ENCODE measurements at regions not wholly inside any gene's neighbourhood (a gene's known extent, or its start where the extent isn't known, plus 50 kb on each side); places are given as distances from the start of the nearest gene placed in this dataset.

DNA sequence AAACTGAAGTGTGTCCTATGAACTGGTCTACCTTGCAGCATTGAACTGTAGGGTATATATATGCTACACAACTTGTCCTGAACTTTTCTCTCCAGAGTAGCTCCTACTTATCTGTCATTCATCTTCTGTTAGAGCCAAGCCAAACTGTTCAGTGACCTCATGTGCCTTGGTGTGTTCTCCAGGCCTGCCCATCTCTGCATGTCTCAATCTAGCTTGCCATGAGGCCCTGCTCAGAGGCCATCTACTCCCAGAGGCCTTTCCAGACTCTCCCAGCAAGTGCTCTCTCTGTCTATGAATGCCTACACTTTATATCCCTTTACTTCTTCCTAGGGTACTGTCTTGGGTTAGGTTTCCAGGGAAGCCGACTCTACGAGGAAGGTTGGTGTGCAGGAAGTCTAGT, 99.8 kb upstream of the MTPN start:
- DNase-seq (ENCODE audit: low read depth) = no peak
- H3K4me3 ChIP-seq (ENCODE audit: low read length) = no peak overlapping the region
- TF ChIP-seq, protein P1, sequence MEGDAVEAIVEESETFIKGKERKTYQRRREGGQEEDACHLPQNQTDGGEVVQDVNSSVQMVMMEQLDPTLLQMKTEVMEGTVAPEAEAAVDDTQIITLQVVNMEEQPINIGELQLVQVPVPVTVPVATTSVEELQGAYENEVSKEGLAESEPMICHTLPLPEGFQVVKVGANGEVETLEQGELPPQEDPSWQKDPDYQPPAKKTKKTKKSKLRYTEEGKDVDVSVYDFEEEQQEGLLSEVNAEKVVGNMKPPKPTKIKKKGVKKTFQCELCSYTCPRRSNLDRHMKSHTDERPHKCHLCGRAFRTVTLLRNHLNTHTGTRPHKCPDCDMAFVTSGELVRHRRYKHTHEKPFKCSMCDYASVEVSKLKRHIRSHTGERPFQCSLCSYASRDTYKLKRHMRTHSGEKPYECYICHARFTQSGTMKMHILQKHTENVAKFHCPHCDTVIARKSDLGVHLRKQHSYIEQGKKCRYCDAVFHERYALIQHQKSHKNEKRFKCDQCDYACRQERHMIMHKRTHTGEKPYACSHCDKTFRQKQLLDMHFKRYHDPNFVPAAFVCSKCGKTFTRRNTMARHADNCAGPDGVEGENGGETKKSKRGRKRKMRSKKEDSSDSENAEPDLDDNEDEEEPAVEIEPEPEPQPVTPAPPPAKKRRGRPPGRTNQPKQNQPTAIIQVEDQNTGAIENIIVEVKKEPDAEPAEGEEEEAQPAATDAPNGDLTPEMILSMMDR (conservative IDR thresholded peaks at IDR 0.05; ENCODE audit: low read depth, low read length) = no peak

DNA sequence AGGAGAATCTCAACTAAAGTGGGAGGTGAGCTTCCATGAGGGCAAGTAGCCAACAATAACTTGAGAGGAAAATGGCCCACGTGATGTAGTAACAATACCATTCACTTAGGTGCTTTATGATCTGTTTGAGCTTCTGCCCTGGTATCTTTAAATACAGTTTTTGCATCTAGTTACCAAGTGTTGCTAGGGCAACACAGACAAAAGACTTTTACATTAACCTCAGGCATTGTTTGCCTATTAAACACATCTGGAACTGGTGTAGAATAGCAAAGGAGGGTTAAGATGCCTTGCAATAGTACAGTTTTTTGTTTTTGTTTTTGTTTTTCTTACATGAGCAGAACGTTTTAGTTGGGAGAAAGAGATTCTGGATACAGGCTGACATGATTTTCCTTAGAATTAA, 97.7 kb upstream of the MTPN start:
- TF ChIP-seq, protein P1 (conservative IDR thresholded peaks at IDR 0.05; ENCODE audit: low read depth, low read length) = no peak
- no peak for DNase-seq (ENCODE audit: low read depth)
- no peak overlapping the region for H3K4me3 ChIP-seq (ENCODE audit: low read length)

DNA sequence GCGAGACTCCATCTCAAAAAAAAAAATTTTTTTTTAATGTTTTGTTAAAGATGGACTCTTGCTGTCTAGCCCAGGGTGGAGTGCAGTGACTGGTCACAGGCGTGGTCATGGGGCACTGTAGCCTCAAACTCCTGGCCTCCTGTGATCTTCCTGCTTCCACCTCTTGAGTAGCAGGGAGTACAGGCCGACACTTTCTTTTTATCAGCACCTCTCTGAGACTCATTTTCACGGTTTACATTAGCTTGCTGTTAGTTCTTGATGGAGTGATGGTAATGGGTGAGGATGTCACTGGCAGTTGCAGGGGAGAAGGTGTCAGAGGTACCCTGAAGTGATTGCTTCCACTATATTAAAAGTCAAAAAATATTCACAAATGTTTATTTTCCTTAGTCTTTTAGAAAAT, 95.3 kb upstream of the MTPN start:
- no peak for DNase-seq (ENCODE audit: low read depth)
- H3K4me3 ChIP-seq (ENCODE audit: low read length) = no peak overlapping the region
- TF ChIP-seq, protein P1 (conservative IDR thresholded peaks at IDR 0.05; ENCODE audit: low read depth, low read length) = no peak

DNA sequence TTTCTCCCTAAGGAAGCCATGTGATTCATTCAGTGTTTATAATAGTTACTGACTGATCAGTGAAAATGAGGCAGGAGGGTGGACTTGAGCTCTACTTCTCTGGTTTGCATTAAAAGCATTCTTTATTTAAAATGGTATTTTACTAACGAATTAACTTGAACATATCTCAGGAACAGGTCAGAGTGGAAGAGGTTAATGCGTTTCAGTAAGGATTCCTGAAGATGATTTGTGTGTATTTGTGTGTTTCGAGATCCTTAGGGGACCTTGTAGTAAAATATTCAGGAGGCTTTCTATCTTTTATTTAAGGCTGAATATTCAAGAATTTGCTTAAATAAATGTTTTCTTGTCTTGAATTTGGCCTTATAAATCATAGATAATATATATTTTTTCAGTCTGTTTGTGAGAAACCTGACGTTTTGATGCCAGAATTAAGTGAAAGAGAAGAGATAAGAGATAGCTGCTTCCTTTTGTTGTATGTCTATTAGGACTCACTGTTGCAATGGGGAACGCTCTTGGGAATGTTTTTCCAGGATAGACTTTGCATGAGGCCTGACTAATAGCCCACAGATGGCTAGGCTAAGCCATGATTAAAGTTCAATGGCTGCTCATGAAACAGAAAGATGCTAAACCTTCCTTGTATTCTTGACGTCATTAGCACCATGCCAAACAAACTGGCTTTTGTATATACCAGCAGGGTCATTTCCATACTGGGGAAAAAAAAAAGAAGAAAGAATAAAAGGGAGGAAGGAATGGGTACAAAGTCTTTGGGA, 93.8 kb upstream of the MTPN start:
- DNase-seq (ENCODE audit: low read depth) = no peak
- TF ChIP-seq, protein P1 (conservative IDR thresholded peaks at IDR 0.05; ENCODE audit: low read depth, low read length) = no peak
- H3K4me3 ChIP-seq (ENCODE audit: low read length) = no peak overlapping the region

DNA sequence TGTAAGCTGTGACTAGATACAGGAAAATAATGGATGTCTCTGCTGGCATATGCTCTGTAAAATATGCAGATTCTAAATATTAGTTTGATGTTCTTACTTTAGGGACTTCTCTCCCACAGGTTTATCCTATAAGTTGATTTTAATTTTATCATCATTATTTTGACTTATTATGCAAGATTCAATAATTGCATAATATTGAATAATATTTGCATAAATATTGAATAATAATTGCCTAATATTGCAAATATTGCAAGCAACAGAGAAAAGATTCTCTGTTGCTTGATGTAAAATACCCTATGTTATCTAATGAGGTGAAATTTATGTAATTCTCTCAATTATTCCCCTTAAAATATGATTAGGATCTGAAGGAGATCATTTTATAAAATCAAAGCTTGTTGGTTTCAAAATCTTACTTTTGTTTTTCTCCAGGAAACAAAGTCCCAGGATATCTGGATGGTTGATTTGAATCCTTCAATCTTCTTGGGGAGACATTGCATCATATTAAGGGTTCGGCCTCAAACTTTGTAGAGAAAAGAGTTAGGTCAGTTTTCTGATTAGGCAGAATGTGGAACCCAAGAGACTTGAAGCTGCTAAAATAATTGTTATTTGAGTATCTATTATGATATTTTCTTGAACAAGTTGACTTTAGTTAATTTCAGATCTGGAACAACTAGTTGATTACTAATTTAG, 92.8 kb upstream of the MTPN start:
- DNase-seq (ENCODE audit: low read depth) = no peak
- H3K4me3 ChIP-seq (ENCODE audit: low read length) = no peak overlapping the region
- TF ChIP-seq, protein P1 (conservative IDR thresholded peaks at IDR 0.05; ENCODE audit: low read depth, low read length) = no peak

DNA sequence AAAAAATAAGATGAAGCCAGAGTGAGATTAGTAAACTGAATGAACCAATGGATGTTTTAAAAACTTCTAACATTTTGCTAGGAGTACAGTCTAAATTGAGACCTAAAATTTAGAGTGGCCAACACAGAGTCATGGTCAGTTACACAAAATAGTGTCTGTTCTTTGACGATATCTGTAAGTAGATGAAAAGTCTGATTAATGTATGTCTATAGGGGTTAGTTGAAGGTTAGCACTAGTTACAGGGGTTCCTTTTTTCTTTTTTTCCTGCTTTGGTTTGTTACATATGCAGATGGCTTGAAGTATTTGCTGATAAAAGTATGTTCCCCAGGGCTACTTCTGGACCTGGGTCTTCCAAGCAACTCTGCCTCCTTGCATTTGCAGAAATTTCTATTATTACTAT, 90.1 kb upstream of the MTPN start:
- DNase-seq (ENCODE audit: low read depth) = no peak
- TF ChIP-seq, protein P1 (conservative IDR thresholded peaks at IDR 0.05; ENCODE audit: low read depth, low read length) = no peak
- H3K4me3 ChIP-seq (ENCODE audit: low read length) = no peak overlapping the region
